A673 (cell line): ENCODE measurements at regions not wholly inside any gene's neighbourhood (a gene's known extent, or its start where the extent isn't known, plus 50 kb on each side); places are given as distances from the start of the nearest gene placed in this dataset.
"Not testable (repeated sequence)": the region's sequence is repeated elsewhere in the genome, so short reads cannot be mapped to it uniquely, and the experiment has no call there.

Experiments used
- BruUV-seq: library from RNA; stranded (reverse); fragments of 400-500 nt; replicated peaks from 2 replicates; lab custom pipeline; 2021; lab: Mats Ljungman, UMichigan
- CTCF ChIA-PET: fragments of 300-600 bp; sonication (Branson Sonifier 250); formaldehyde crosslinking; loops from one replicate; lab custom pipeline; 2022; ENCODE audit warnings: antibody characterized with exemption; lab: Charles Lee
- POLR2A ChIA-PET: fragments of 300-600 bp; sonication (Branson Sonifier 250); formaldehyde crosslinking; loops from one replicate; lab custom pipeline; 2022; ENCODE audit warnings: antibody characterized with exemption; ENCODE audit not compliant: low non-redundant PET; lab: Charles Lee
- DNase-seq: peaks from one replicate; pipeline ENCODE4 v3.0.0-alpha.2; 2015; ENCODE audit warnings: low spot score
- H3K27ac ChIP-seq: fragments of 200-600 bp; sonication (generic); 2 replicates; pipeline ENCODE4 v1.5.1; 2016; ENCODE audit warnings: mixed run types, low read depth, mild to moderate bottlenecking, mixed read lengths, antibody characterized with exemption, low read length; ENCODE audit not compliant: poor library complexity, severe bottlenecking
- H3K27me3 ChIP-seq: fragments of 200-600 bp; sonication (generic); replicated peaks from 2 replicates; pipeline ENCODE4 v1.6.1; 2017; ENCODE audit warnings: mixed run types, low read depth, mild to moderate bottlenecking, mixed read lengths, antibody characterized with exemption, low read length; ENCODE audit not compliant: insufficient read depth, poor library complexity
- H3K36me3 ChIP-seq: fragments of 200-600 bp; sonication (generic); 2 replicates; pipeline ENCODE4 v1.6.1; 2016; ENCODE audit warnings: mixed run types, mild to moderate bottlenecking, mixed read lengths, antibody characterized with exemption, low read length; ENCODE audit not compliant: insufficient read depth, poor library complexity, severe bottlenecking
- H3K4me1 ChIP-seq: fragments of 200-600 bp; sonication (generic); 2 replicates; pipeline ENCODE4 v1.6.1; 2017; ENCODE audit warnings: mixed run types, mild to moderate bottlenecking, mixed read lengths, antibody characterized with exemption, low read length; ENCODE audit not compliant: insufficient read depth, poor library complexity, severe bottlenecking
- H3K4me3 ChIP-seq: fragments of 200-600 bp; sonication (generic); 2 replicates; pipeline ENCODE4 v1.5.1; 2016; ENCODE audit warnings: low read depth, mixed run types, mild to moderate bottlenecking, mixed read lengths, low read length; ENCODE audit not compliant: poor library complexity, severe bottlenecking
- H3K9me3 ChIP-seq: fragments of 200-600 bp; sonication (generic); 2 replicates; pipeline ENCODE4 v1.6.1; 2016; ENCODE audit warnings: mixed run types, low read depth, mild to moderate bottlenecking, mixed read lengths, antibody characterized with exemption, low read length; ENCODE audit not compliant: poor library complexity, severe bottlenecking
- EZH2 ChIP-seq: fragments of 200-600 bp; sonication (generic); IDR thresholded peaks from 2 replicates; pipeline ENCODE4 v1.6.1; 2017; ENCODE audit warnings: borderline replicate concordance, low read depth, mild to moderate bottlenecking, mixed read lengths, antibody characterized with exemption, low read length; ENCODE audit not compliant: poor library complexity, severe bottlenecking
- intact Hi-C: fragments of 100-400 bp; cut with micrococcal nuclease; formaldehyde crosslinking; loops from one replicate; pipeline ENCODE4 v1.10.0; 2022; ENCODE audit not compliant: unreplicated experiment
- TF ChIP-seq, protein P1 (sequence below): fragments of 300-800, 200-600 bp; sonication (generic); conservative IDR thresholded peaks from 2 replicates; pipeline ENCODE4 v1.5.1; 2017; ENCODE audit warnings: low read depth, mild to moderate bottlenecking, antibody characterized with exemption, low read length, moderate library complexity, mixed read lengths

GRCh38 chrX:40987413-40987812, 97.8 kb upstream of the USP9X start:
- no peak for DNase-seq
- Histone ChIP-seq H3K36me3 (no peaks in the 10 kb centered on the region), H3K4me3 (no peak overlapping the region), H3K27me3 (no peaks in the 10 kb centered on the region), H3K4me1 (no peaks in the 10 kb centered on the region), H3K27ac (no peak overlapping the region), H3K9me3 (no peaks in the 10 kb centered on the region)
- TF ChIP-seq, protein P1, sequence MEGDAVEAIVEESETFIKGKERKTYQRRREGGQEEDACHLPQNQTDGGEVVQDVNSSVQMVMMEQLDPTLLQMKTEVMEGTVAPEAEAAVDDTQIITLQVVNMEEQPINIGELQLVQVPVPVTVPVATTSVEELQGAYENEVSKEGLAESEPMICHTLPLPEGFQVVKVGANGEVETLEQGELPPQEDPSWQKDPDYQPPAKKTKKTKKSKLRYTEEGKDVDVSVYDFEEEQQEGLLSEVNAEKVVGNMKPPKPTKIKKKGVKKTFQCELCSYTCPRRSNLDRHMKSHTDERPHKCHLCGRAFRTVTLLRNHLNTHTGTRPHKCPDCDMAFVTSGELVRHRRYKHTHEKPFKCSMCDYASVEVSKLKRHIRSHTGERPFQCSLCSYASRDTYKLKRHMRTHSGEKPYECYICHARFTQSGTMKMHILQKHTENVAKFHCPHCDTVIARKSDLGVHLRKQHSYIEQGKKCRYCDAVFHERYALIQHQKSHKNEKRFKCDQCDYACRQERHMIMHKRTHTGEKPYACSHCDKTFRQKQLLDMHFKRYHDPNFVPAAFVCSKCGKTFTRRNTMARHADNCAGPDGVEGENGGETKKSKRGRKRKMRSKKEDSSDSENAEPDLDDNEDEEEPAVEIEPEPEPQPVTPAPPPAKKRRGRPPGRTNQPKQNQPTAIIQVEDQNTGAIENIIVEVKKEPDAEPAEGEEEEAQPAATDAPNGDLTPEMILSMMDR, result no peak
- TF ChIP-seq EZH2, result no peak
- intact Hi-C loops, result no loop called here
- CTCF ChIA-PET, result no interaction called here
- BruUV-seq, result no TSS peak
- POLR2A ChIA-PET, result no interaction called here

- TF ChIP-seq, protein P1, result no peak
- no peak for TF ChIP-seq EZH2
- no peak overlapping the region for H3K4me3 ChIP-seq
- CTCF ChIA-PET, result no interaction called here
- no peak overlapping the region for H3K27ac ChIP-seq
- no peaks in the 10 kb centered on the region for H3K4me1 ChIP-seq
- no peak for DNase-seq
- no peaks in the 10 kb centered on the region for H3K9me3 ChIP-seq
- H3K36me3 ChIP-seq, result no peaks in the 10 kb centered on the region
- POLR2A ChIA-PET, result no interaction called here
- intact Hi-C loops, result no loop called here
- H3K27me3 ChIP-seq, result no peaks in the 10 kb centered on the region
- BruUV-seq, result no TSS peak
Measured at GRCh38 chrX:40988100-40988499, 97.1 kb upstream of the USP9X start.

DNA sequence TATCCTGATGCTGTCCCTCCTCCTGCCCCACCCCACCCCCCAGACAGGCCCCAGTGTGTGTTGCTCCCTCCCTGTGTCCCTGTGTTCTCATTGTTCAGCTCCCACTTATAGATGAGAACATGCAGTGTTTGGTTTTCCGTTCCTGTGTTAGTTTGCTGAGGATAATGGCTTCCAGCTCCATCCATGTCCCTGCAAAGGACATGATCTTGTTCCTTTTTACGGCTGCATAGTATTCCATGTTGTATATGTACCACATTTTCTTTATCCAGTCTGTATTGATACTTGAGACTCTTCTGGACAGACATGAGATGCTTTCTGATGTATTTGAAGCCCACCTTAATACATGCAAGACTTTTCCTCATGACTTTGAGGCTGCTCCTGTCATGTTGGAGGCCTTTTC, 91.8 kb upstream of the USP9X start:
- H3K27me3 ChIP-seq, intact Hi-C loops, H3K9me3 ChIP-seq, DNase-seq, H3K27ac ChIP-seq, H3K36me3 ChIP-seq, CTCF ChIA-PET, H3K4me3 ChIP-seq, POLR2A ChIA-PET, H3K4me1 ChIP-seq, BruUV-seq: not testable (repeated sequence)

GRCh38 chrX:40996886-40997530, 88.2 kb upstream of the USP9X start:
- POLR2A ChIA-PET, result interaction anchor here (0.6 to 0.7 kb wide), 2 partner anchors 209 to 230 kb away, joined by 8 to 10 read pairs; no protein-coding TSS in a partner anchor
- Histone ChIP-seq H3K4me3 (peak overlapping the region; percentile 13), H3K4me1 (peaks cover 4% of the 10 kb centered on the region), H3K36me3 (no peaks in the 10 kb centered on the region), H3K27me3 (no peaks in the 10 kb centered on the region), H3K27ac (peak overlapping the region; percentile 58), H3K9me3 (no peaks in the 10 kb centered on the region)
- TF ChIP-seq, protein P1, result no peak
- peak; percentile 78 for DNase-seq
- no TSS peak for BruUV-seq
- CTCF ChIA-PET, result interaction anchor here (0.5 to 0.6 kb wide), 2 partner anchors 141 to 264 kb away, joined by 3 read pairs; no protein-coding TSS in a partner anchor
- intact Hi-C loops, result no loop called here
